NCI-H1092 treated with DMSO at 0.1 percent for 48 hours (cell line): ENCODE measurements at regions not wholly inside any gene's neighbourhood (a gene's known extent, or its start where the extent isn't known, plus 50 kb on each side); places are given as distances from the start of the nearest gene placed in this dataset.
A peak's percentile ranks its signal among the peaks of the same experiment; 100 is the strongest.
"Not testable (repeated sequence)": the region's sequence is repeated elsewhere in the genome, so short reads cannot be mapped to it uniquely, and the experiment has no call there.

Experiments used
- DNase-seq: peaks from one replicate; lab custom pipeline; 2025; lab: John Stamatoyannopoulos, UW

DNA sequence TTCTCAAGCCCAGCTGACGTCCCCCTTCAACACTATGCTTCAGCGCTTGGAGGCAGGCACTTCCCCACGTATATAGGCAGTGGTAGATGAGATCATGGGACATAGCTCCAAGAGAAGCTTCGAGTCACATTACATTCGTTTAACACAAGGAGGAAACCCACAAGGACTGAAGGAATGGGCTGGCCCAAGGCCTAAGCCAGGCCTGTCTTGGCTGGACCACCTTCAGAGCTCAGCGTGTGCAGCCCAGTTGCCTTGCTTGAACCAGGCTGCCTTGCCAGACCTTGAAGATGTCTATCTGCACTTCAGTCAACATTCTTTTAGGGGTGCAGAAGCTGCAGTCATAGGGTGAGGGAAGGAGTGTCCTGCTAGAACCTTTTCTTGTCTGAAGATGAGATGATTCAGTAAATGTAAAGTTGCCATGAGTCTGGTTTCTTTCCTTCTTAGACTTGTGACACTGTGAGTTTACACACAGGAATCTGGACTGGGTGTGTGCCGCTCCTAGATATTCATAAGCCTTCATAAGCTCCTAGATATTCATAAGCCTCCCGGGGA lies 144.1 kb upstream of the RBPJ start:
- DNase-seq = no peak

GRCh38 chr4:26178854-26179253 lies 142.0 kb upstream of the RBPJ start:
- no peak for DNase-seq

DNA sequence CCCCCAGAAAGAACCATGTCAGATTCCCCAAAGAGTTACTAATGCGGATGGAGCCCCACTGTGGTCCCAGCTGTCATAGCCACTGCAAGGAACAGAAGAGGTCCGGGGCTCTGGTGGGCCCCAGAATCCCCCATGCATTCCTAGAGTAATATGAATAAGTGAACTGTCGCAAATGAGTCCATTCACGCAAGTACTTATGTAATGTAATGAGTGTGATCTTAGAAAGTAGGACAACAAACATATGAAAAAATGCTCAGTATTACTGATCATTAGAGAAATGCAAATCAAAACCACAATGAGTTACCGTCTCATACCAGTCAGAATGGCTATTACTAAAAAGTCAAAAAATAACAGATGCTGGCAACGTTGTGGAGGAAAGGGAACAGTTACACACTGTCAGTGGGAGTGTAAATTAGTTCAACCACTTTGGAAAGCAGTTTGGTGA lies 141.5 kb upstream of the RBPJ start:
- no peak for DNase-seq

GRCh38 chr4:26181616-26182015 lies 139.2 kb upstream of the RBPJ start:
- no peak for DNase-seq

- DNase-seq = no peak
Observed at GRCh38 chr4:26183017-26183416, 137.8 kb upstream of the RBPJ start.

DNA sequence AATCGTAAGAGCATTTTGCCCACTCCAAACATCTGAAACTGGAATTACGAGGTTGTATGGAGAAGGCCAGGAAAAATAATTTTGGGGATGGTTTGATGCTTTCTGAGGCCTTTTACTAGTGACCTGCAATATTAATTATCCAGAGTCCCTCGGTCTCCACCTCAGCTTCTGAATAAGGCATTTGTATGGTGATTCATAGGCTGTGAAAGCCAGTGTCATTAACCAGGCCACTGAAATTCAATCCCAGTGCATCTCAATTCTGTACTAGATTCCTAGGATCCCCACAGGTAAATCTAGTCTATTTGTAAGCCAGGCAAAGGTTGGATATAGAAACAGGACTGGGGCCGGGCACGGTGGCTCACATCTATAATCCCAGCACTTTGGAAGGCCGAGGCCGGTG lies 135.4 kb upstream of the RBPJ start:
- DNase-seq = no peak

GRCh38 chr4:26191353-26191752 lies 129.5 kb upstream of the RBPJ start:
- DNase-seq = no peak

GRCh38 chr4:26192899-26193869 lies 127.6 kb upstream of the RBPJ start:
- DNase-seq = no peak

- DNase-seq = no peak
Observed at GRCh38 chr4:26194764-26195163, 126.0 kb upstream of the RBPJ start.

DNA sequence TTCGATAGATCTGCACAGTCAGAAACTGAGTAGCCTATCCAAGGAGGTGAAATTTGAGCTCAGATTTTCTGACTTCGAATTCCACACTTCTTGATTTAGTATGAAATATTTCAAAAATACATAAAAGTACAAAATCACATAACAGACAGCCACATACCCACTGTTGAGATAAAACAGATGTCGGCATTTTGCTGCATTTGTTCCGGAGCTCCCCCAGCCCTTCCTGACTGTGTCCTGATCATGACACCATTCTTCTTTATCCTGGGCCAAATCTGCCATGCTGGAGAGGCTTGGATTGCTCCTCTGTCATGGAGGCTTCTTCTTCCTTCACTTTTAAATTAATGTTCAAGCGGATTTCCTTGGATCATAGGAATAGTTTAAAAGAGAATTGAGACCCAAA lies 124.2 kb upstream of the RBPJ start:
- DNase-seq = no peak

DNA sequence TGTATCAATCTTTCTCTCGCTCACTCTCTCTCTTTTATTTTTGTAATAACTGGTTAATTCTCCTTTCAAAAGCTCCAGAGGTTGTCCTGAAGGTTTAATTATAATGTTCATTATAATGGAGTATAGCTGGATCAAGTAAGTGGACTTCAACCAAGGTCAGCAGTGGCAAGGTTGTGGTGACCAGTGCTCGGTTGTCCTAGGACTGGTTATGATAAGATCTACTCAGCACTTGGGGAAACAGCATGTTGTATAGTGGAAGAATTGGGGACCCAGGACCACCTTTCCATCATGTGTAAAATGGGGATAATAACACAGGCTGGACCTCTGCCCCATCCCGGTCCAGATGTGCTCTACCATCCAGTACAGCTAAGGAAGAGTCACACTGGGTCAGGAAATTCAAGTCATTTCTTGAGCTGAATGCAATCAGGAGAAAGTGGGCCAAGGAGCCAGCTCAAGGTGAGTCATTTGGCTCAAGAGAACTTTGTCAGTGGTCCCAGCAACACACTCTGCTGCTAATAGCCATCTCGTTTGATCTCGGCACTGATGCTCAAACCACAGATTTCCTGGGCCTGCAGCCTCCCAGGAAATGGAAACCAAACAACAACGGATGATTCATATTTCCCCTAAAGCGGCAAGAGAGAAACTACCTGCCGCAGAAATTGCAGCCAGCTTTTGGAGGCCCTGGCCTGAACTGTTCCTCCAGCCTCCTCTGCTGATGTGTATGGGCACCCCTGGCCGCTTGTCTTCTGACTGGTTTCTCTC lies 123.6 kb upstream of the RBPJ start:
- no peak for DNase-seq

GRCh38 chr4:26198931-26199330 lies 121.9 kb upstream of the RBPJ start:
- not testable (repeated sequence) for DNase-seq

- DNase-seq = no peak
Observed at GRCh38 chr4:26199596-26199995, 121.2 kb upstream of the RBPJ start.

GRCh38 chr4:26201120-26201519 lies 119.7 kb upstream of the RBPJ start:
- no peak for DNase-seq

GRCh38 chr4:26204249-26204825 lies 116.5 kb upstream of the RBPJ start:
- DNase-seq = no peak

GRCh38 chr4:26204911-26205370 lies 115.9 kb upstream of the RBPJ start:
- DNase-seq = peak; percentile 75

- peak; percentile 63 for DNase-seq
Observed at GRCh38 chr4:26206339-26206738, 114.5 kb upstream of the RBPJ start.

GRCh38 chr4:26206999-26207398 lies 113.8 kb upstream of the RBPJ start:
- peak; percentile 90 for DNase-seq

DNA sequence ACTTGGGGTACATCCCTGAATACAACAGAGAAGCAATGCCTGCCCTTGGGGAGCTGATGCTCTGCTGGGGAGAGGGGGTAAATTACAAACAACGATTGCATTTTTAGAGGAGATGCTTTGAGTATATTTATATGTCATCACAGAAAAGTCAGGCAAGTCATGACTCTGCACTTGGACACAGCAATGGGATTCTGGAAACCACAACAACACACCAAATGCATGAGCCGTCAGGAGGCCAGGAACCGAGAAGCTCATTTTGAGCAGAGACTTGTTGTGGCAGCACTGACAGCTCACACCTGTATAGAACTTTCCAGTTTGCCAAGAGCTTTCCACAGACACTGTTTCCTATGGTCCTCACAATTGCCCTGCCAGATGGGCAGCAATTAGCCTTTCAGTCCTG lies 113.2 kb upstream of the RBPJ start:
- no peak for DNase-seq

DNA sequence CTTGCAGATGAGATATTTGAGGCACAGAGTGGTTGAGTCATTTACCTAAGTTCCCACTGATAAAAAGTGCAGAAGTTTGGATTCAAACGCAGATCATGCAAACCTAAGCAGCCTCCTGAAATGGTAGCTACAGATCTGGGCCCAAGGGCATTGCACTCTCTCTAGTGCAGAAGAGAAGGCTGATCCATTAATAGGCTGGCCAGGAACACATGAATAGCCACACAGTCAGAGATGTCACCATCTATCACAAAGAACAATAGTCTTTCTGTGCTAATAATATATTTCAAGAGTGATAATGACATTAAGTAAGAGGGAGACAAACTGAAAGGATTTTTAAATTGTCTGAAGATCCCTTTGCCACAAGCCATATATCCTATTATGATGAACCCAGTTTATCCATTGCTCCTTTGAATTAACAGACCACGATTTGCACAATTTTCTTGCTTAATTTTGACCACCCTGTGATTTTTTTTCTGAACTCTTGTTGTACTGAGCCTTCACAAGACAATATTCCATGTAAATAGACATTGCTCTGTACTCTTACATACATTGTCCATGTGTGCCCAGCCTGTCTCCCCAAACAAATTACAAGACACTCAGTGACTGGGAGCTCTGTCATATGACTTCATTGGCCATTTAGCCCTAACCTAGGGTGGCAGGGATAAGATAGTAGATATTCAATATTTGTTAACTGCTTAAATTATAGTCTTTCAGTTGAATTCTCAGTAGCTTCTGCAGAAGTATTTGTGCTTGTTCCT lies 112.4 kb upstream of the RBPJ start:
- DNase-seq = no peak

GRCh38 chr4:26209378-26209777 lies 111.4 kb upstream of the RBPJ start:
- DNase-seq = not testable (repeated sequence)
